HG02973 (cell line): ENCODE measurements at regions not wholly inside any gene's neighbourhood (a gene's known extent, or its start where the extent isn't known, plus 50 kb on each side); places are given as distances from the start of the nearest gene placed in this dataset.

Source experiments
- ATAC-seq: cut with Tn5 transposase; IDR thresholded peaks from one replicate; pipeline ENCODE4 v1.9.1; 2021; ENCODE audit warnings: moderate library complexity; ENCODE audit not compliant: unreplicated experiment

DNA sequence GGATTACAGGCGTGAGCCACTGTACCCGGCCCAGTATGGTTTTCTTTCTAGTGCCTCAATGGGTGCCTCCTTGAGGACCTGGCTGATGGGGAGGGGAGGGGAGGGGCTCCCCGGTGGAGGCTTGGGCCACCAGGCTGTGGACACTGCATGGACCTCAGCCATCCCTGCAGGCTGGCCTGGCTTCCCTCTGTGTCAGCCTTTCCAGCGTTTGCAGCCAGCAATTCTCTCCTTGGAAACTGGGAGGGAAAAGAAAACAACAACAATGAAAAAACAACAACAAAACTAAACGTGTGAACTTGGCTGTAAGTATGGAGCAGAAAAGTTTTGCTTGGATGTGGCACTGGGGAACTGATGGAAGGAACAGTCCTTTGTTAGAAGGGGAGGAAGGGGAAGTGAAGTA is 159.3 kb downstream of the GLI2 start:
- no peak for ATAC-seq

DNA sequence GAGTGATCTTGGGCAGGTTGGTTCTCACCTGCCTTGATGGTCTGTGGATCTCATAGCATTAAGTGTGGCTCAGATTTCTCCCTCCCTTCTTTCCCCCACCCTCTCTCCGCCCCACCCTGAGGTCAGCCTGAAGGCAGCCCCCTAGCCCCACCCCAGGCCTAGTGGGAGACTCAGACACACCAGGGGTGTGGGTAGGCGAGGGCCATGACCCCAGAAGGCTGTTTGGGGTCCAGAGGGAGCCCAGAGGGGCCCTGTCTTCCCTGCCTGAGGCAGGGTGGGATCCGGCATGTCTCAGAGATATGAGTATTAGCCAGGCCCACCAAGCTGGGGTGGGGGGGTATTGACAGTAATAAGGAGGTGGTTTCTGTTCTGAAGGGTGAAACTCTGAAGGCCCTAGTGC is 160.5 kb downstream of the GLI2 start:
- ATAC-seq, result no peak

- ATAC-seq, result no peak
Measured at GRCh38 chr2:120896901-120897300, 161.2 kb downstream of the GLI2 start.

DNA sequence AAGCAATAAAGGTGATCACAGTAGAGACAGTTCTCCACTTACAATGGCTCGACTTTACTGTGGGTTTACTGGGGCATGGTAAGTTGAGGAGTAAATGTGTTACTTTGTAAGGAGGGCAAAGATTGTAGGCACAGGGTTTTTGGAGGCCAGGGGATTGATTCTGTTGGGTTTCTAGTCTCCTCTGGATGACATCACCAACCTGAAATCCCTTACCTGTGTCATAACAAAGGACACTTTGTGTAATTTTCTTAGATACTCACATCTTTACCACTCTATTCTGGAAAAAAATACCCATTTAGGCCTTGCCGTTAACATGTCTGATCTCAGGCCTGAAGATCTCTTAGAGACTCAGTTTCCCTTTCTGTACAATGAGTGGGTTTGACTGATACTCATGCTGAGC is 161.7 kb downstream of the GLI2 start:
- ATAC-seq, result no peak

- ATAC-seq, result no peak
Measured at GRCh38 chr2:120898496-120898895, 162.8 kb downstream of the GLI2 start.

DNA sequence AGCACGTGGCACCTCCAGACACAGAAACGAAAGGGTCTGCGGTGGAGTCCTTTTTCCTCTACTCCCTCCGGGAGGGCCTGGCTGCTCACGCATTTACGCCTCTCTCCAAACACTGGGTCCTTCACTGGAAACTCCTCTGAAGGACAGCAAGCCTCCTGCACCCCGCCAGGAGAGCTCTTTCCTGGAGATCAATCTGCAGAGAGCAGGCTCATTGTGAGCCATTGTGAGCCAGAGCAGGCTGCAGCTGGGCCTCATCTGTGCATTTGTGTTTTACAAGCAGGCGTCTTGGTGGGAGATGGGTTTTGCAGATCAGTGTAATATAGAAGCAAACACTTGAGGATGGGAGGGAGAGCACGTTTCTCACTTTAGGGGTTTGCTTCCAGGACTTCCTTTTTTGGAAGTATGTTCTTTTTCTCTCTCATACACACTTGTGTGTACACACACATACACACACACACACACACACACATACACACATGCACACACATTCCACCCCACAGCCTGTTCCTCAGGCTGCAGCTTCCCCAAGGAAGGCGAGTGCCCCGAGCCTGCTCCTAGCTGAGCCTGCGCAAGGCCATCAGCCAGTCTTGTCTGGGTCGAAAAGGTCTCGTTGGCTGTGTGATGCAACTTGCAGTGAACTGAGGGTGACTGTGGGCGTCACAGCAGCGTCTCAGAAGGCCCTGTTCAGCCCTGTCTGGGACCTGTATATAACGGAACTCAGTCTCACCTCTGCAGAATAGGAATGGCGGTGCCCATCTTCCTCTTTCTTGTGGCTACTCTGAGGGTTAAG is 163.5 kb downstream of the GLI2 start:
- ATAC-seq, result no peak

- no peak for ATAC-seq
Measured at GRCh38 chr2:120899771-120900170, 164.1 kb downstream of the GLI2 start.

- ATAC-seq, result no peak
Measured at GRCh38 chr2:120901201-120901600, 165.5 kb downstream of the GLI2 start.

GRCh38 chr2:120902592-120902991 is 166.9 kb downstream of the GLI2 start:
- no peak for ATAC-seq

DNA sequence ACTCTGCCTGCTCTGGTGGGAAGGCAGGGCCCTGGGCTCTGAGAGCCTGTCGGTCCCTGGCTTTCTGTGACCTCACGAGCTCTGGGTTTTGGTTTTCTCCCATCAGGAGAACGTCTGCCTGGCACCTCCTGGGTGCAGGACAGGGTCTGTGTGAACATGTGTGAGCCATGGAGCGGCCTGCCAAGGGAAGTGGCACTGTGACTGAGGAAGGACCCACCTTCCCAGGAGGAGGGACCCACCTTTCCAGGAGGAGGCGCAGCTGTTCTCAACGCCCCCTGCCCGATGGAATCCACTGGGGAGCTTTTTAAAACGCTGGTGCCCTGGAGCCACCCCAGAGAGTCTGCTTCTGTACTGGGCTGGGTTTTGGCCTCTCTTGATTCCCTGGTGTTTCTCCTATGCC is 168.7 kb downstream of the GLI2 start:
- no peak for ATAC-seq

GRCh38 chr2:120904830-120905234 is 169.2 kb downstream of the GLI2 start:
- no peak for ATAC-seq

- ATAC-seq, result no peak
Measured at GRCh38 chr2:120905298-120905697, 169.6 kb downstream of the GLI2 start.

GRCh38 chr2:120905824-120906571 is 170.3 kb downstream of the GLI2 start:
- ATAC-seq, result no peak

- ATAC-seq, result no peak
Measured at GRCh38 chr2:120906914-120907313, 171.2 kb downstream of the GLI2 start.

DNA sequence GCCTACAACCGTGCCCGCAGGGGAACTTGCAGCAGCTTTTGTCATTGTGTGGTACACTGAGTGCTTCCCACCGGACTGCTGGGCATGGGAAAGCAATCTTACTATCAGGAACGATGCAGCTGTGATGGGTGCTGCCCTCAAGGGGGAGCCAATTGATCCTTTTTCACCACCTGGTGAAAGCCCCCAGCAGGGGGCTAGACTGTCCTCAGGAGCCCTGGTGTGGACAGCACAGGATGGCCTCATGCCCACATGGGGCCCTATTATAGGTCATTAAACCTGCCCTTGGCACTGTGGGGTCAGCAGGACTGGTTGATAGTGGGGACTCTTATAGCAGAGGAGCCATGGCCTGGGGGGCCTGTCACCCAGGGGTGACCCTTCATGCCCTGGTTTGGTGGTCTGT is 172.2 kb downstream of the GLI2 start:
- ATAC-seq, result no peak

GRCh38 chr2:120908314-120908975 is 172.8 kb downstream of the GLI2 start:
- ATAC-seq, result no peak

GRCh38 chr2:120909102-120909501 is 173.4 kb downstream of the GLI2 start:
- no peak for ATAC-seq

GRCh38 chr2:120910164-120910563 is 174.5 kb downstream of the GLI2 start:
- no peak for ATAC-seq

DNA sequence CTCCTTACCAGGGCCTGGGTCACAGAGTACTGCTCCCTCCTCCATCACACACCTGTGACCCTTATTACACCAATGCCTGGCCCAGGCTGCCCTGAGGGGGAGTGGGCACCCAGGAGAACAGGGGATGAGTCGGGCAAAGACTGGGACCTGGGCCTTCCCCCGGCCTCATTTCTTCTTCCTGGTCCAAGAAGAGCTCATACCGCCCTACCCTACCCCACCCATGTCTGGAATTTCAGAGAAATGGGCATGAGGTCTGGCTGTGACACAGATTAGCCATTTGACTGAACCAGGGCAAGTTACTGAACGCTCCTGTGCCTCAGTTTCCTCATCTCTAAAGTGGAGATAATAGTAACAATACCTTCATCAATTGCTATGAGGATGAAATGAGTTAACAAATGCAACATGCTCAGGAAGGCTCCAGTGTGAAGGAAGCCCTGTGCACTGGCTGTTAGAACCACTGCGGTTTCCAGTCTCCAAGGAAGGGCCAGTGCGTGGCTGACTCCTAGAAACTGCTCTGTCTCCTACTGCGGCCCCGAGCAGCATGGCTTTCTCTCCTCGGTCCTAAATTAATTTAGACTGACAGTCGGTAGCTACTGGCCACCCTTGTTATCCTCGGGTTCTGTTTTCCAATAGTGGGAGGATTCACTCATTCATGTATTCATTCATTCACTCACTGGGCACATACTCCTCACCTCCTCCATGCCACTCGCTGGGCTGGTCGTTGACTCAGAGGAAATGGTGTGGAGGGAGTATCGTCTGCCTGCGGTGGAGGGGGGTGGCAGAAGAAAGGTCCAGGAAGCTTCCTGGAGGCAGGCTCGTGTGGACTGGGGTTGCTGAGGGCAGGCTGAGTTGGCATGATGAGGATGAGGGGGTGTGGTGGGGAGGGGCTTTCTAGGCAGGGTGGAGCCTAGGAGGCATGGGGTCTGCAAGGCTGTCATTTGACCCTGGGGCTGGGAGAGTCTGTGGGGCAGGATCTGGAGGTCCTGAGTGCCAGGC is 175.6 kb downstream of the GLI2 start:
- no peak for ATAC-seq

DNA sequence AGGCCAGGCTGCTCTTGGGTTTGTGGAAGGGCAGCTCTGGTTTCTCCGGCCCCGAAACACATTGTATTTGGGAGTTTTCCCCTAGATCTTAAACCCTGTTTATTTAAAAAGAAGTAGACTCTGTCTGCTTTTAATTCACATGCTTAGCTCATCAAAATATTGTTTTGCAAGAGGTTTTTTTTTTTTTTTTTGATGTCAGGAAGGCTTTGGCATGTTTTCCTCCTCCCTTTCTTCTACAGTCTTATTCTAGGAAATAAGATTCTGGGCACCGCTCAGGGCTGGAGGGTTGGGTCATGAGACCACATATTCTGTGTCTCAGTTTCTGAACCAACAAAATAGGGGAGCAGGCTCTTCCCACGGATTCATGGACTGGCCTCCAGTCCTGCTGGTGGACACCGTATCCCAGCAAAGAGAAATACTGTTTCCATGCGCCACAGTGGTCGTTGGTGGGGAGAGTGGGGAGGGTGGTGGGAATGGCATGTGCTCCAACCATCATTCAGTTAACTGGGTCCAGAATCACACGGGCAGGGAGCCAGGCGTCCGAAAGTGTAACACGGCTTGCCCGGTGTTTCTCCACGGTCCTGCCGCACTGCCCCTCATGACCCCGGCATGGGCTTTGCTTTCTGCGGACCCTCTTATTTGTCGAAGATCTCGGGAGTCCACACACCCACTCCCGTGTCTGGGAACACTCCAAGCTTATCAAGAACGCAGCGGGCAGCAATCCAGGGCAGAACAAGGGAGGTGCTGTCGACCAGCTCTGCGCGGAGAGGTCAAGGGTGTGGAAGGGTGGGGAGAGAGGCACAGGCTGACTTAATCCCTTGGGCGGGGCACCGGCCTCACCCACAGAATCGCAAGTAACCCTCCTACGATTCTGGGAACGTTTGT is 176.7 kb downstream of the GLI2 start:
- no peak for ATAC-seq
